Thymus (tissue), 11 donors: ENCODE measurements at regions not wholly inside any gene's neighbourhood (a gene's known extent, or its start where the extent isn't known, plus 50 kb on each side); places are given as distances from the start of the nearest gene placed in this dataset.
A peak's percentile ranks its signal among the peaks of the same experiment; 100 is the strongest.
"Not testable (repeated sequence)": the region's sequence is repeated elsewhere in the genome, so short reads cannot be mapped to it uniquely, and the experiment has no call there.

Source experiments
- DNase-seq, 9 donors: peaks; one replicate each; pipeline ENCODE4 v3.0.0-alpha.2; 2013; ENCODE audit warnings: low spot score in 9 of 9, low read depth in 6 of 9, missing footprints in 1 of 9
- H3K27ac ChIP-seq, 2 donors: one replicate each; pipeline ENCODE4 v1.5.1; 2013; ENCODE audit warnings: control low read depth in 1 of 2, low read depth in 1 of 2, low read length in 1 of 2, mild to moderate bottlenecking in 1 of 2, moderate library complexity in 1 of 2
- H3K27me3 ChIP-seq, 2 donors: one replicate each; pipeline ENCODE4 v1.5.1; 2013; ENCODE audit warnings: low read length in 1 of 2; ENCODE audit not compliant: control insufficient read depth in 2 of 2, insufficient read depth in 1 of 2
- H3K36me3 ChIP-seq, 2 donors: one replicate each; pipeline ENCODE4 v1.5.1; 2013; ENCODE audit warnings: low read length in 1 of 2, mild to moderate bottlenecking in 1 of 2, moderate library complexity in 1 of 2; ENCODE audit not compliant: control insufficient read depth in 2 of 2, insufficient read depth in 2 of 2
- H3K4me1 ChIP-seq, 2 donors: one replicate each; pipeline ENCODE4 v1.5.1; 2013; ENCODE audit warnings: low read length in 2 of 2; ENCODE audit not compliant: control insufficient read depth in 2 of 2, insufficient read depth in 2 of 2
- H3K4me3 ChIP-seq, 2 donors: one replicate each; pipeline ENCODE4 v1.5.1; 2013; ENCODE audit warnings: low read length in 2 of 2, control low read depth in 1 of 2, mild to moderate bottlenecking in 1 of 2
- H3K9me3 ChIP-seq, 2 donors: one replicate each; pipeline ENCODE4 v1.5.1; 2013; ENCODE audit warnings: low read length in 1 of 2, mild to moderate bottlenecking in 1 of 2; ENCODE audit not compliant: control insufficient read depth in 2 of 2, insufficient read depth in 1 of 2
- WGBS: extraction: QIAGEN DNeasy Blood & Tissue Kit; methylation state at CpG from one replicate; pipeline ENCODE4 v1.1.7; 2013; 5-methylcytosine and 5-hydroxymethylcytosine counted together
- donor health status: healthy.

- H3K27me3 ChIP-seq, H3K36me3 ChIP-seq, H3K4me1 ChIP-seq, H3K27ac ChIP-seq, DNase-seq, H3K4me3 ChIP-seq, H3K9me3 ChIP-seq: not testable (repeated sequence)
- WGBS, result 87% methylated on average over 9 of the region's 9 CpGs
Observed at GRCh38 chr4:54466960-54467359, 190.8 kb upstream of the KIT start.

DNA sequence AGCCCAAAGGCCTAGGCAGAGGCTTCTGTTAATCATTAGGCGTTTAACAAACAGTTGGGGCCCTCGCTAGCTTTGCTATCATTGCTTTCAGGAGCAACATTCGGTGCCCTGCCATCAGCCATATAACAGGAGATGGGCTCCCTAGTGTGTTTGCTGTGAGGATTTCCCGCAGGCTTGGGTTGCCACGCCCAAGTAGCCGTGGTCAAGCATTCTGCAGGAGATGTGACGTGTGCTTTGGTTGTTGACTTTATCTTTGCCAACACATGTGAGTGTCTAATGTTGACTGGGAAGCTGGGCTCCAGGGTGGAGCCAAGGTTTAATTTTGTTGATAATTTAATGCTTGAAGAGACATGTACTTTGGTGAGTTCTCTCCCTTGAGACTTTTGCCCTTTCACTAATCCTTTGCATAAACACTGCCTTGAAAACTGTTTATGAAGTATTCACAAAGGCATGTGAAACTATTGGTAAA is 184.6 kb upstream of the KIT start:
- WGBS, result 92% methylated on average over 7 of the region's 7 CpGs
- H3K27ac ChIP-seq, result no peak overlapping the region
- H3K4me1 ChIP-seq, result no peaks in the 10 kb centered on the region
- H3K4me3 ChIP-seq, result no peak overlapping the region
- H3K36me3 ChIP-seq, result no peaks in the 10 kb centered on the region
- no peaks in the 10 kb centered on the region for H3K27me3 ChIP-seq
- H3K9me3 ChIP-seq, result no peaks in the 10 kb centered on the region
- no peak for DNase-seq

DNA sequence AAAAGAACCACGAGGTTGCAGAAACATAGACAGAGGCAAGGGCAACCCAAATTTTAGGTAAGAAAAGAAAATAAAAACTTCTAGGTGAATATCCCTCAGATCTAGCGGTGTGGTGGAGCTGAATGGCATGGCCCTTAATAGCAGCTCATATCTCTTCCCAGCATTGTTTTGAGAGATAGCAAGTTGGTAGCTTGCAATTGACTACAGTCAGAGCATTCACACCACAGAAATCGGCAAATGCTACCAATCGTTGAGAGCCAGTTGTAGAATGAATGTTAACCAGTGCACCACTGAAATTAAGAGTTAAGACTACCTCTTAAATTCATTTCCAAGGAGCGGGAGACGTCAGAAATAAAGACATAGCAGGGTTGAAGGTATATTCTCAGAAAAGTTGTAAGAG is 184.0 kb upstream of the KIT start:
- WGBS, result 95% methylated on average over 6 of the region's 6 CpGs
- no peak for DNase-seq
- H3K27ac ChIP-seq, result no peak overlapping the region
- H3K36me3 ChIP-seq, result no peaks in the 10 kb centered on the region
- H3K9me3 ChIP-seq, result no peaks in the 10 kb centered on the region
- no peaks in the 10 kb centered on the region for H3K4me1 ChIP-seq
- no peaks in the 10 kb centered on the region for H3K27me3 ChIP-seq
- H3K4me3 ChIP-seq, result no peak overlapping the region

DNA sequence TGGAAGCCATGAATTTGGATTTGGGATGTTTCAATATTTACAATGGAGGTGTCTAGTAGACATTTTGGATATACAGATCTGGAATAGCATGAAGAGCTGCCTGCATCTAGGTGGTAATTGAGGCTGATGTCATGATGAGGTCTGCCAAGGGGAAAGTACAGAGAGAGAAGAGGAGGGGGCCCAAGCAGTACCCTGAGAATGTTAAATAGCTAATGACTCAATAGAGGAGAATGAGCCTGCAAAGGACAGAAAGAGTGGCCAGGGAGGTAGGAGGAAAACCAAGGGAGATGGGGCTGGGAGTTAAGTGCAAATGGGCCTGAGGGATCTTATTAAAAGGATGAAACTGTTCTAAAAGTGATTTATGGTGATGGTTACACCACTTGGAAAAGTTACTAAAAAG is 182.2 kb upstream of the KIT start:
- Histone ChIP-seq H3K4me1 (no peaks in the 10 kb centered on the region), H3K27me3 (no peaks in the 10 kb centered on the region), H3K27ac (no peak overlapping the region), H3K4me3 (no peak overlapping the region), H3K9me3 (no peaks in the 10 kb centered on the region), H3K36me3 (no peaks in the 10 kb centered on the region)
- no peak for DNase-seq

DNA sequence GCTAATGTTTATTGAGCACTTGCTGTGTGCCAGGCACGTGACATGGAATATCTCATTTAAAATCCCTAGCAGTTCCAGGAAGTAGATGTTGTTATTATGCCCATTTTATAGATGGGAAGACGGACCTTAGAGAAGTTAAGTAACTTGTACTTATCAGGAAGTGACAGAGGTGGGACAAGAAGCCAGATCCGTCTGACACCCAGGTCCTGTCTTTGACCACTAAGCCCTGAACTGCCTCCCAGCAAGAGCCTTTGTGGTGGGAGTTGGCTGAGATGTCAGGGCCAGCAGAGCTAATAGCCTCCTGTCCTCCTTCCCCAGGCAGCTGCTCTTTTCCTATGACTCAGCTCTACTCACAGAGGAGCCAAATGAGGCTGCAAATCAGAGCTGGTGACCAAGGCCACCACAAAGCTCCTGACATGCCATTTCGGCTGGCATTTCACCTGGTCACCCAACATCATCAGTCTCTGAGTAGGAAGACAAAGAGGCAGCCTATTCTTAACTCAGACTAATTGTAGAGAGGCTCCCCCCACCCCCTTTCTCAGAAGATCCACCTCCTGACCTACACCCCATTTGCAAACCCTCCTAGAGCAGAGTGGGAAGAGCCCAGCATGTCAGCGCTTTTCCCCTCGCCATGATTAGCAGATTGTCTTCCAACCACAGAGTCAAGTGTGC is 175.1 kb upstream of the KIT start:
- no peaks in the 10 kb centered on the region for H3K36me3 ChIP-seq
- no peak for DNase-seq
- no peak overlapping the region for H3K4me3 ChIP-seq
- H3K27me3 ChIP-seq, result no peaks in the 10 kb centered on the region
- H3K9me3 ChIP-seq, result no peaks in the 10 kb centered on the region
- no peaks in the 10 kb centered on the region for H3K4me1 ChIP-seq
- 93% methylated on average over 6 of the region's 6 CpGs for WGBS
- H3K27ac ChIP-seq, result no peak overlapping the region

DNA sequence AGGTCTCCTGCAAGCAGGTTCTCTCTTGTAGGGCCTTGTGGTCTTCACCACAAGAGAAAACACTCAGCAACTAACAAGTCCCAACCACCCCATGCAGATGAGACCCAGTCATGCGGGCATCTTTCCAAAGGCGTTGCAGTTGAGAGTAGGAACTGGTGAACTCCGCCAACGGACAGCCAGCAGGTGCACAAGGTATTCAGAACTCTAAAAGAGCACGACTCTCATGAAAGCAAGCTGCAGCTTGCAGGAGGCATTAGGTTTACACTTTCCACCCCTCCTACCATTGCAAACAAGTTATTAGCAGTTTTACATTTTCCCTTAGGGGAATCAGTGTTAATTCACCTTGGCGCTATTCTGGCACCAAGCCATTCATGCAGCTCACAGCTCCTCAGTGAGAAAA is 173.4 kb upstream of the KIT start:
- Histone ChIP-seq H3K4me3 (no peak overlapping the region), H3K9me3 (no peaks in the 10 kb centered on the region), H3K4me1 (no peaks in the 10 kb centered on the region), H3K27me3 (no peaks in the 10 kb centered on the region), H3K27ac (no peak overlapping the region), H3K36me3 (no peaks in the 10 kb centered on the region)
- peak in 2 of 9 donors; percentile 2 to 34 for DNase-seq
- WGBS, result 94% methylated on average over 6 of the region's 6 CpGs

DNA sequence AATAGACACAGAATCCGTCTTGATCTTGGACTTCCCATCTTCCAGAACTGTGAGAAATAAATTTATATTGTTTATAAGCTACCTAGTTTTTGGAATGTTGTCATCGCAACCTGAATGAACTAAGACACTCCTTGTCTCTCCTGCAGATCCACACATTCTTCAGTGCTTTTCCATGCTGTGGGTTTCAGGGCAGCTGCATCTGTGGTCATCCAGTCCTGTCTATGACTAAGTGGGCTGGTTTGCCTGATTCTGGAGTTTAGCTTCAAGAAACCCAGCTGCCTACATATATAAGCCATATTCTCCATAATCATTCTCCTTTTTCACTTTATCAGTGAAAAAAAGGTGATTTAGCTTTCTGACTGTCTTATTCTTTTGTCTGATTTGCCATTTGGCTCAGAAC is 170.3 kb upstream of the KIT start:
- H3K4me1 ChIP-seq, result no peaks in the 10 kb centered on the region
- no peaks in the 10 kb centered on the region for H3K27me3 ChIP-seq
- H3K36me3 ChIP-seq, result no peaks in the 10 kb centered on the region
- WGBS, result 95% methylated on average over 2 of the region's 2 CpGs
- H3K9me3 ChIP-seq, result no peaks in the 10 kb centered on the region
- no peak for DNase-seq
- no peak overlapping the region for H3K4me3 ChIP-seq
- no peak overlapping the region for H3K27ac ChIP-seq

DNA sequence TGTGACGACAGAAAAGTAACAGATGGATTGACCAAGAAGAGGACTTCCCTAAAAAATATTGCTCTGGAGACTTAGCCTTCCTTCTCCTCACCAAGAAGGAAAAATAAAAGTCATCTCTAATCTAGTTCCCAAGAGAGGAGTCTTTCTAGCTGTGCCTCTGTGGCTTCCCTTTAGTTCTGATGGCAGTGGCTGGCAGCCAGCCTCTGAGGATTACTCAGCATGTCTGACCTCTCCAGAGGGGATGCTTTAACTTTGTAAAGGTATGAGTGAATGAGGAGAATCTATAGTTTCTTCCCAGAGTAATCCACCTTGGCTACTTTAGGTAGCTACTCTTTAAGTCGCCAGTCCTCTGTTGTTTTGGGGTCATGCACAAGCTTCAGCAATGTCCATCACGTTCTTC is 163.9 kb upstream of the KIT start:
- Histone ChIP-seq H3K36me3 (no peaks in the 10 kb centered on the region), H3K4me3 (no peak overlapping the region), H3K4me1 (peaks cover 0 to 4% of the 10 kb centered on the region in 2 donors), H3K27ac (no peak overlapping the region), H3K27me3 (no peaks in the 10 kb centered on the region), H3K9me3 (no peaks in the 10 kb centered on the region)
- 88% methylated on average over 3 of the region's 3 CpGs for WGBS
- no peak for DNase-seq

GRCh38 chr4:54495091-54495490 is 162.7 kb upstream of the KIT start:
- H3K27me3 ChIP-seq, result no peaks in the 10 kb centered on the region
- 90% methylated on average over 7 of the region's 7 CpGs for WGBS
- no peak overlapping the region for H3K27ac ChIP-seq
- H3K36me3 ChIP-seq, result no peaks in the 10 kb centered on the region
- H3K4me3 ChIP-seq, result no peak overlapping the region
- DNase-seq, result no peak
- peaks cover 0 to 4% of the 10 kb centered on the region in 2 donors for H3K4me1 ChIP-seq
- H3K9me3 ChIP-seq, result no peaks in the 10 kb centered on the region

DNA sequence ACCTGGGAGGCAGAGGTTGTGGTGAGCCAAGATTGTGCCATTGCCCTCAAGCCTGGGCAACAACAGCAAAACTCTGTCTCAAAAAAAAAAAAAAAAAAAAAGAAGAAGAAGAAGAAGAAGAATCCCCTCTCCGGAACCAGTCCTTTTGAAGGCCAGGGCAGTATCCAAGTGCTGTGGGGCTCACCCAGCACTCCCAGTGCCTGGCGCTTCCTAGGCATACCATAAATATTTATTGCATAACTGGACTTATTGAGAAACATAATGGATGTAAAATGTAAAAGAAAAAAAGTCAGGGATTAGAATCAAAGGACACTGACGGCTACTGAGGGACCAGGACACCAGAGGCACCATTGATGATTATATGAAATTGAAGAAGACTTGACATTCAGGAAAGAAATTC is 162.1 kb upstream of the KIT start:
- 97% methylated on average over 3 of the region's 3 CpGs for WGBS
- Histone ChIP-seq H3K27me3 (no peaks in the 10 kb centered on the region), H3K4me3 (no peak overlapping the region), H3K36me3 (no peaks in the 10 kb centered on the region), H3K27ac (no peak overlapping the region), H3K4me1 (peaks cover 0 to 4% of the 10 kb centered on the region in 2 donors), H3K9me3 (no peaks in the 10 kb centered on the region)
- no peak for DNase-seq
